K562 (cell line): ENCODE measurements at regions not wholly inside any gene's neighbourhood (a gene's known extent, or its start where the extent isn't known, plus 50 kb on each side); places are given as distances from the start of the nearest gene placed in this dataset.

ENCODE experiments used
- COPS2 ChIP-seq: fragments of 450-650 bp; conservative IDR thresholded peaks from 2 replicates; pipeline ENCODE4 v1.6.1; 2016; ENCODE audit warnings: mild to moderate bottlenecking, moderate library complexity
- EWSR1 ChIP-seq: fragments of 450-650 bp; IDR thresholded peaks from 2 replicates; pipeline ENCODE4 v1.6.1; 2018; ENCODE audit warnings: borderline replicate concordance, mild to moderate bottlenecking, low read depth, moderate library complexity; ENCODE audit not compliant: partially characterized antibody
- KLF13 ChIP-seq: fragments of 450-650 bp; IDR thresholded peaks from 2 replicates; pipeline ENCODE4 v1.6.1; 2016; ENCODE audit warnings: missing genetic modification characterization, low read depth, mild to moderate bottlenecking, missing compliant biosample characterization, moderate library complexity, borderline replicate concordance
- PCBP1 ChIP-seq: fragments of 200-400 bp; formaldehyde crosslinking; IDR thresholded peaks from 2 replicates; pipeline ENCODE4 v1.6.1; 2018; ENCODE audit warnings: mild to moderate bottlenecking, low read depth, low read length; ENCODE audit not compliant: poor library complexity, severe bottlenecking
- TARDBP ChIP-seq: fragments of 450-650 bp; IDR thresholded peaks from 2 replicates; pipeline ENCODE4 v1.6.1; 2016
- THRAP3 ChIP-seq: fragments of 450-650 bp; IDR thresholded peaks from 2 replicates; pipeline ENCODE4 v1.6.1; 2016; ENCODE audit warnings: mild to moderate bottlenecking, inconsistent platforms, borderline replicate concordance
- ZNF140 ChIP-seq: fragments of 250-450 bp; sonication (Bioruptor Pico); IDR thresholded peaks from 2 replicates; pipeline ENCODE4 v1.8.0; 2021; ENCODE audit warnings: moderate library complexity, mild to moderate bottlenecking, inconsistent platforms
- ZNF431 ChIP-seq: sonication (generic); formaldehyde crosslinking; IDR thresholded peaks from 2 replicates; pipeline ENCODE4 v1.8.0; 2022; ENCODE audit warnings: mild to moderate bottlenecking, missing genetic modification reagents
- TF ChIP-seq, protein P1 (sequence below): fragments of 150-350 bp; IDR thresholded peaks from 2 replicates; pipeline ENCODE4 v1.6.1; 2014; ENCODE audit warnings: low read depth, mild to moderate bottlenecking, low read length, borderline replicate concordance
- TF ChIP-seq, protein P2 (sequence below), 2 experiments: fragments of 150-350 bp in 1 of 2; IDR thresholded peaks; 2 replicates each; pipeline ENCODE4 v1.6.1; 2012 to 2016; ENCODE audit warnings: low read depth in 2 of 2, low read length in 2 of 2, mild to moderate bottlenecking in 1 of 2, moderate library complexity in 1 of 2
- TF ChIP-seq, protein P3 (sequence below): fragments of 450-650 bp; conservative IDR thresholded peaks from 2 replicates; pipeline ENCODE4 v1.6.1; 2016; ENCODE audit warnings: missing genetic modification characterization, low read depth, mild to moderate bottlenecking, missing compliant biosample characterization, moderate library complexity
- TF ChIP-seq, protein P4 (sequence below): sonication (generic); formaldehyde crosslinking; IDR thresholded peaks from 2 replicates; pipeline ENCODE4 v1.8.0; 2022; ENCODE audit warnings: missing genetic modification reagents, mild to moderate bottlenecking, borderline replicate concordance

DNA sequence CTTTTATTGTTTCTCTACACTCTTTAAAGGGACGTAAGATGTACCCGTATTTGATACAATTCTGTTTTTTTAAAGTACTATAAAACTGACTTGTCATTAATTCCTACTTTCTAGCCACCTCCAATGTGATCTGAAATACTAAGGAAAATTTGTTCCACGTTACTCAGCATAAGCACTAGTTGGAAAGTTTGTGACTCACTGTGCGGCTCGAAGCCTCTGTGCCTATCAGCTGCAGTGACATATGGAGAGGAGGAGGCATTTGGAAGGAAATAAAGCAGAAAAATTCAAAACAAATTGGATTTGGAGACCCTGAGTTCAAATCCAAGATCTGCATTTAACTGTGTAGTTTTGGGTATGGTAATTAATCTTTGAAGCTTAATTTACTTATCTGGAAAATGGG lies 339.3 kb downstream of the BRINP1 start (continued):
- TF ChIP-seq, protein P1, sequence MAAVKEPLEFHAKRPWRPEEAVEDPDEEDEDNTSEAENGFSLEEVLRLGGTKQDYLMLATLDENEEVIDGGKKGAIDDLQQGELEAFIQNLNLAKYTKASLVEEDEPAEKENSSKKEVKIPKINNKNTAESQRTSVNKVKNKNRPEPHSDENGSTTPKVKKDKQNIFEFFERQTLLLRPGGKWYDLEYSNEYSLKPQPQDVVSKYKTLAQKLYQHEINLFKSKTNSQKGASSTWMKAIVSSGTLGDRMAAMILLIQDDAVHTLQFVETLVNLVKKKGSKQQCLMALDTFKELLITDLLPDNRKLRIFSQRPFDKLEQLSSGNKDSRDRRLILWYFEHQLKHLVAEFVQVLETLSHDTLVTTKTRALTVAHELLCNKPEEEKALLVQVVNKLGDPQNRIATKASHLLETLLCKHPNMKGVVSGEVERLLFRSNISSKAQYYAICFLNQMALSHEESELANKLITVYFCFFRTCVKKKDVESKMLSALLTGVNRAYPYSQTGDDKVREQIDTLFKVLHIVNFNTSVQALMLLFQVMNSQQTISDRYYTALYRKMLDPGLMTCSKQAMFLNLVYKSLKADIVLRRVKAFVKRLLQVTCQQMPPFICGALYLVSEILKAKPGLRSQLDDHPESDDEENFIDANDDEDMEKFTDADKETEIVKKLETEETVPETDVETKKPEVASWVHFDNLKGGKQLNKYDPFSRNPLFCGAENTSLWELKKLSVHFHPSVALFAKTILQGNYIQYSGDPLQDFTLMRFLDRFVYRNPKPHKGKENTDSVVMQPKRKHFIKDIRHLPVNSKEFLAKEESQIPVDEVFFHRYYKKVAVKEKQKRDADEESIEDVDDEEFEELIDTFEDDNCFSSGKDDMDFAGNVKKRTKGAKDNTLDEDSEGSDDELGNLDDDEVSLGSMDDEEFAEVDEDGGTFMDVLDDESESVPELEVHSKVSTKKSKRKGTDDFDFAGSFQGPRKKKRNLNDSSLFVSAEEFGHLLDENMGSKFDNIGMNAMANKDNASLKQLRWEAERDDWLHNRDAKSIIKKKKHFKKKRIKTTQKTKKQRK: no peak
- TF ChIP-seq, protein P2, sequence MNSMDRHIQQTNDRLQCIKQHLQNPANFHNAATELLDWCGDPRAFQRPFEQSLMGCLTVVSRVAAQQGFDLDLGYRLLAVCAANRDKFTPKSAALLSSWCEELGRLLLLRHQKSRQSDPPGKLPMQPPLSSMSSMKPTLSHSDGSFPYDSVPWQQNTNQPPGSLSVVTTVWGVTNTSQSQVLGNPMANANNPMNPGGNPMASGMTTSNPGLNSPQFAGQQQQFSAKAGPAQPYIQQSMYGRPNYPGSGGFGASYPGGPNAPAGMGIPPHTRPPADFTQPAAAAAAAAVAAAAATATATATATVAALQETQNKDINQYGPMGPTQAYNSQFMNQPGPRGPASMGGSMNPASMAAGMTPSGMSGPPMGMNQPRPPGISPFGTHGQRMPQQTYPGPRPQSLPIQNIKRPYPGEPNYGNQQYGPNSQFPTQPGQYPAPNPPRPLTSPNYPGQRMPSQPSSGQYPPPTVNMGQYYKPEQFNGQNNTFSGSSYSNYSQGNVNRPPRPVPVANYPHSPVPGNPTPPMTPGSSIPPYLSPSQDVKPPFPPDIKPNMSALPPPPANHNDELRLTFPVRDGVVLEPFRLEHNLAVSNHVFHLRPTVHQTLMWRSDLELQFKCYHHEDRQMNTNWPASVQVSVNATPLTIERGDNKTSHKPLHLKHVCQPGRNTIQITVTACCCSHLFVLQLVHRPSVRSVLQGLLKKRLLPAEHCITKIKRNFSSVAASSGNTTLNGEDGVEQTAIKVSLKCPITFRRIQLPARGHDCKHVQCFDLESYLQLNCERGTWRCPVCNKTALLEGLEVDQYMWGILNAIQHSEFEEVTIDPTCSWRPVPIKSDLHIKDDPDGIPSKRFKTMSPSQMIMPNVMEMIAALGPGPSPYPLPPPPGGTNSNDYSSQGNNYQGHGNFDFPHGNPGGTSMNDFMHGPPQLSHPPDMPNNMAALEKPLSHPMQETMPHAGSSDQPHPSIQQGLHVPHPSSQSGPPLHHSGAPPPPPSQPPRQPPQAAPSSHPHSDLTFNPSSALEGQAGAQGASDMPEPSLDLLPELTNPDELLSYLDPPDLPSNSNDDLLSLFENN (IDR thresholded peaks at IDR 0.05; ENCODE audit: low read depth in 2 of 2, low read length in 2 of 2): no peak
- no peak for TF ChIP-seq THRAP3
- no peak for TF ChIP-seq ZNF140 (CRISPR knock-in tag)
- no peak for TF ChIP-seq EWSR1
- TF ChIP-seq TARDBP: no peak
- TF ChIP-seq, protein P3, sequence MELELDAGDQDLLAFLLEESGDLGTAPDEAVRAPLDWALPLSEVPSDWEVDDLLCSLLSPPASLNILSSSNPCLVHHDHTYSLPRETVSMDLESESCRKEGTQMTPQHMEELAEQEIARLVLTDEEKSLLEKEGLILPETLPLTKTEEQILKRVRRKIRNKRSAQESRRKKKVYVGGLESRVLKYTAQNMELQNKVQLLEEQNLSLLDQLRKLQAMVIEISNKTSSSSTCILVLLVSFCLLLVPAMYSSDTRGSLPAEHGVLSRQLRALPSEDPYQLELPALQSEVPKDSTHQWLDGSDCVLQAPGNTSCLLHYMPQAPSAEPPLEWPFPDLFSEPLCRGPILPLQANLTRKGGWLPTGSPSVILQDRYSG (tag): no peak
- TF ChIP-seq ZNF431: no peak
- no peak for TF ChIP-seq COPS2
- TF ChIP-seq, protein P4, sequence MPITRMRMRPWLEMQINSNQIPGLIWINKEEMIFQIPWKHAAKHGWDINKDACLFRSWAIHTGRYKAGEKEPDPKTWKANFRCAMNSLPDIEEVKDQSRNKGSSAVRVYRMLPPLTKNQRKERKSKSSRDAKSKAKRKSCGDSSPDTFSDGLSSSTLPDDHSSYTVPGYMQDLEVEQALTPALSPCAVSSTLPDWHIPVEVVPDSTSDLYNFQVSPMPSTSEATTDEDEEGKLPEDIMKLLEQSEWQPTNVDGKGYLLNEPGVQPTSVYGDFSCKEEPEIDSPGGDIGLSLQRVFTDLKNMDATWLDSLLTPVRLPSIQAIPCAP: no peak
- no peak for TF ChIP-seq PCBP1
- no peak for TF ChIP-seq KLF13 (tag)
- TF ChIP-seq, all 486 proteins: peak for 0
